Esophagus muscularis mucosa (tissue), 4 donors: ENCODE measurements at regions not wholly inside any gene's neighbourhood (a gene's known extent, or its start where the extent isn't known, plus 50 kb on each side); places are given as distances from the start of the nearest gene placed in this dataset.

Experiments
- DNase-seq: peaks from one replicate; pipeline ENCODE4 v3.0.0-alpha.2; 2017; ENCODE audit errors: extremely low spot score
- H3K27ac ChIP-seq, 4 donors: fragments of 200-600 bp; sonication (generic); replicated peaks in 1 of 4; 1 replicate in 3 of 4; 2 replicates in 1 of 4; pipeline ENCODE4 v1.5.1; 2016 to 2019; ENCODE audit warnings: mild to moderate bottlenecking in 1 of 4
- H3K27me3 ChIP-seq, 4 donors: fragments of 200-600 bp; sonication (generic); one replicate each; pipeline versions ENCODE4 v1.5.1 to v1.6.0; 2016 to 2019
- H3K36me3 ChIP-seq, 4 donors: fragments of 200-600 bp; sonication (generic); one replicate each; pipeline ENCODE4 v1.5.1; 2016 to 2019
- H3K4me1 ChIP-seq, 4 donors: fragments of 200-600 bp; sonication (generic); one replicate each; pipeline ENCODE4 v1.5.1; 2016 to 2019
- H3K4me3 ChIP-seq, 4 donors: fragments of 200-600 bp; sonication (generic); 1 replicate in 2 of 4; 2 replicates in 2 of 4; pipeline ENCODE4 v1.5.1; 2016 to 2019; ENCODE audit warnings: mild to moderate bottlenecking in 4 of 4, moderate library complexity in 1 of 4
- H3K9me3 ChIP-seq, 4 donors: fragments of 200-600 bp; sonication (generic); 1 replicate in 3 of 4; 2 replicates in 1 of 4; pipeline ENCODE4 v1.5.1; 2016 to 2019
- EP300 ChIP-seq: sonication (generic); formaldehyde crosslinking; IDR thresholded peaks from one replicate; pipeline ENCODE4 v1.6.1; 2017; ENCODE audit warnings: antibody characterized with exemption
- POLR2A ChIP-seq: fragments of 450-650 bp; IDR thresholded peaks from one replicate; pipeline ENCODE4 v1.6.1; 2017; ENCODE audit warnings: antibody characterized with exemption, moderate library complexity, mild to moderate bottlenecking, low read depth
- POLR2AphosphoS5 ChIP-seq, 2 donors: sonication (generic); formaldehyde crosslinking; IDR thresholded peaks; one replicate each; pipeline ENCODE4 v1.6.1; 2017; ENCODE audit warnings: antibody characterized with exemption in 2 of 2
- WGBS: methylation state at CpG from one replicate; pipeline ENCODE4 v1.1.5; 2018; 5-methylcytosine and 5-hydroxymethylcytosine counted together
- intact Hi-C: fragments of 100-400 bp; cut with DNase I; formaldehyde crosslinking; loops from one replicate; pipeline ENCODE4 v1.15.1; 2023
- TF ChIP-seq, protein P1 (sequence below), 3 experiments: fragments of 200-600 bp in 2 of 3; fragments of 450-650 bp in 1 of 3; sonication (generic) in 2 of 3; IDR thresholded peaks; one replicate each; pipeline ENCODE4 v1.5.1; 2017 to 2019; ENCODE audit warnings: antibody characterized with exemption in 3 of 3, mild to moderate bottlenecking in 2 of 3, moderate library complexity in 1 of 3

DNA sequence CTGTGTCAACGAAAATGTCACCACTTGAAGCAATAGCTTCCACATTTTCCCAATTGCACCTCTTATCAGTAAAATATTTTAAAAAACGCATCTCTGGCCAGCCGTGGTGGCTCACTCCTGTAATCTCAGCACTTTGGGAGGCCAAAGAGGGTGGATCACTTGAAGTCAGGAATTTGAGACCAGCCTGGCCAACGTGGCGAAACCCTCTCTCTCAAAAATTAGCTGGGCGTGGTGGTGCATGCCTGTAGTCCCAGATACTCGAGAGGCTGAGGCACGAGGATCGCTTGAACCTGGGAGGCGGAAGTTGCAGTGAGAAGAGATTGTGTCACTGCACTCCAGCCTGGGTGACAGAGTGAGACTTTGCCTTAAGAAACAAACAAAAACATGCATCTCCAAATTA lies 210.1 kb upstream of the CHD1 start:
- Histone ChIP-seq H3K27me3 (no peaks in the 10 kb centered on the region), H3K9me3 (peaks cover 0 to 8% (median 6%) of the 10 kb centered on the region in 4 donors), H3K4me3 (no peak overlapping the region), H3K36me3 (no peaks in the 10 kb centered on the region), H3K4me1 (no peaks in the 10 kb centered on the region), H3K27ac (no peak overlapping the region)
- TF ChIP-seq EP300 (no peak), POLR2AphosphoS5 (IDR thresholded peaks at IDR 0.05) (no peak), POLR2A (no peak)
- TF ChIP-seq, protein P1, sequence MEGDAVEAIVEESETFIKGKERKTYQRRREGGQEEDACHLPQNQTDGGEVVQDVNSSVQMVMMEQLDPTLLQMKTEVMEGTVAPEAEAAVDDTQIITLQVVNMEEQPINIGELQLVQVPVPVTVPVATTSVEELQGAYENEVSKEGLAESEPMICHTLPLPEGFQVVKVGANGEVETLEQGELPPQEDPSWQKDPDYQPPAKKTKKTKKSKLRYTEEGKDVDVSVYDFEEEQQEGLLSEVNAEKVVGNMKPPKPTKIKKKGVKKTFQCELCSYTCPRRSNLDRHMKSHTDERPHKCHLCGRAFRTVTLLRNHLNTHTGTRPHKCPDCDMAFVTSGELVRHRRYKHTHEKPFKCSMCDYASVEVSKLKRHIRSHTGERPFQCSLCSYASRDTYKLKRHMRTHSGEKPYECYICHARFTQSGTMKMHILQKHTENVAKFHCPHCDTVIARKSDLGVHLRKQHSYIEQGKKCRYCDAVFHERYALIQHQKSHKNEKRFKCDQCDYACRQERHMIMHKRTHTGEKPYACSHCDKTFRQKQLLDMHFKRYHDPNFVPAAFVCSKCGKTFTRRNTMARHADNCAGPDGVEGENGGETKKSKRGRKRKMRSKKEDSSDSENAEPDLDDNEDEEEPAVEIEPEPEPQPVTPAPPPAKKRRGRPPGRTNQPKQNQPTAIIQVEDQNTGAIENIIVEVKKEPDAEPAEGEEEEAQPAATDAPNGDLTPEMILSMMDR (IDR thresholded peaks at IDR 0.05), result no peak
- intact Hi-C loops, result no loop called here
- 86% methylated on average over 10 of the region's 10 CpGs for WGBS
- DNase-seq, result no peak

DNA sequence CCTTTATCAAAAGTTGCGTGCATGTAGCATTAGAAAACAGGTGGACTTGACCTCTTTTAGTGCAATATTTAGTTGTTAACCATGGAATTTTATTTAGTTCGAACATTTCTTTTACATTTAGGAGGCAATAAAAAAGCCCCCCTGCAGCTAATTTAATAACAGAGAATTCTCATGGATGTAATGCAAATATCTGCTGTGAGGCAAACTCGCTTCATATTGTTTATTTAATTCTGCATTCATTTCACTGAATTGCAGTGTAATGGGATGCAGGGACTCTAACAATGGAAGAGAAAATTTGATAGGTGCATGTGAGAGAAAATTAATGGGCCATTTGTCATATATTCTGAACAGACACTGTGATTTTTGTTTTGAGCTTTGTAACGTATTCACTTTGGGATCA lies 205.1 kb upstream of the CHD1 start:
- H3K4me3 ChIP-seq, result no peak overlapping the region
- H3K9me3 ChIP-seq, result no peaks in the 10 kb centered on the region
- H3K4me1 ChIP-seq, result no peaks in the 10 kb centered on the region
- no peak for DNase-seq
- no peaks in the 10 kb centered on the region for H3K36me3 ChIP-seq
- TF ChIP-seq EP300 (no peak), POLR2AphosphoS5 (IDR thresholded peaks at IDR 0.05) (no peak), POLR2A (no peak)
- TF ChIP-seq, protein P1 (IDR thresholded peaks at IDR 0.05), result no peak
- H3K27me3 ChIP-seq, result no peaks in the 10 kb centered on the region
- intact Hi-C loops, result no loop called here
- 78% methylated on average over 4 of the region's 4 CpGs for WGBS
- no peak overlapping the region for H3K27ac ChIP-seq

DNA sequence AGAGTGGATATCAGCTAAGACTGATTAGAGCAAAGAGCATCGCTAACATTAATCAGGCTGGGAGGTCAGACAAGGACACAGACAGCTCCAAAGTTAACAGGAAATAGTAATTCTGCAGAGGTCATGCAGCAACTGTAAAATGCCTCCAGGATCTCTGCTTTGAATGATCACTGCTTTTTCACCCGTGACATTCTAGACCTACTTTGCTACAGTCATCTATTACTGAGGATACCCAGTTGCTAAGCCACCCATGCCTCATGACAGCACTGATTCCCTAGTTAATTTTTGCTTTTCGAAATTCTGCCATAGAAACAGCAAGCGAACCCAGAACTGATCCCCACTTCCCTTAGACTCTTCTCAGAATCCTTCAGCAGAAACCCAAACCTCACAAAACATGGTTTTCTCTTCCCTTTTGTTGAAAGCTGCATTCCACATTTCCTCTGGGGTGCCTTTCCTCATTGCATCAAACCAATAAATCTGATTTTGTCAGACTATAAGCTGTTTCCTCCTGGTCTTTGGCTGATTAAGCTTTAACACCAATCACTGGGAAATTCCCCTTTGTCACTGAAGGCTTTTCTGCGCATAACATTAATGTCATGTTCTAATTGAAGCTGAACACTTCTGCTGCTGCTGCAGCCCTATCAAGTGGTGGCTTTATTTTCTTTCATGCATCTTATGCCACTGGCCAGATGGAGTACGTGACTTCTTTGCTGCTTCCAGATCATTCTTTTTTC lies 201.1 kb upstream of the CHD1 start:
- H3K4me3 ChIP-seq, result no peak overlapping the region
- DNase-seq, result no peak
- no peaks in the 10 kb centered on the region for H3K4me1 ChIP-seq
- intact Hi-C loops, result no loop called here
- H3K9me3 ChIP-seq, result no peaks in the 10 kb centered on the region
- no peaks in the 10 kb centered on the region for H3K27me3 ChIP-seq
- H3K27ac ChIP-seq, result no peak overlapping the region
- WGBS, result 57% methylated on average over 6 of the region's 6 CpGs
- TF ChIP-seq POLR2AphosphoS5 (IDR thresholded peaks at IDR 0.05), result no peak
- TF ChIP-seq, protein P1 (IDR thresholded peaks at IDR 0.05), result no peak
- H3K36me3 ChIP-seq, result no peaks in the 10 kb centered on the region

DNA sequence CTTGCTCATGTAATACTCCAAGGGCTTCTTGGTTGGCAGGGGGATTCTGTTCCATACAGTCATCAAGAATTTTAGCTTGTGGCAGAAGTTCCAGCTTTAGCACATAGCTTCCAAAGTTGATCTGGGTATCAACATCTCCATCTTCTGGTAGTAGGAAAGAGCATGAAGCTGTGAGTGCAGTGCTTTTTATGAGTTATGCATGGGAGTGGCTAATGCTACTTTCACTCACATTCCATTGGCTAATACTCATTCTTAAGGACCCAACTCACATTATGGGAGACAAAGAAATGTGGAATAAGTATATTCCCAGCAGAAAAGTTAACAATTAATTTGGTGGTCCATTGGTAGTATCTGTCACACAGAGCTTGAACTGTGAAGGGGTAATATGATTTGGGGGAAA lies 194.2 kb upstream of the CHD1 start:
- no peak for DNase-seq
- no peak overlapping the region for H3K27ac ChIP-seq
- intact Hi-C loops, result no loop called here

More for the DNA sequence above, 194.2 kb upstream of the CHD1 start:
- Histone ChIP-seq H3K4me1 (no peaks in the 10 kb centered on the region), H3K36me3 (no peaks in the 10 kb centered on the region), H3K27me3 (no peaks in the 10 kb centered on the region), H3K4me3 (no peak overlapping the region), H3K9me3 (no peaks in the 10 kb centered on the region)
- TF ChIP-seq, protein P1 (IDR thresholded peaks at IDR 0.05), result no peak
- TF ChIP-seq EP300, result no peak
- no peak for TF ChIP-seq POLR2AphosphoS5 (IDR thresholded peaks at IDR 0.05)
- no peak for TF ChIP-seq POLR2A
